Colonic mucosa (tissue), 4 donors: ENCODE measurements at regions not wholly inside any gene's neighbourhood (a gene's known extent, or its start where the extent isn't known, plus 50 kb on each side); places are given as distances from the start of the nearest gene placed in this dataset.

Experiments used
- DNase-seq: peaks from one replicate; pipeline ENCODE4 v3.0.0-alpha.2; 2020
- H3K27ac ChIP-seq: fragments of 200-600 bp; one replicate; pipeline ENCODE4 v1.8.0; 2021
- H3K27me3 ChIP-seq: fragments of 200-600 bp; one replicate; pipeline ENCODE4 v1.8.0; 2021
- H3K36me3 ChIP-seq: fragments of 200-600 bp; one replicate; pipeline ENCODE4 v1.8.0; 2021
- H3K4me1 ChIP-seq: fragments of 200-600 bp; one replicate; pipeline ENCODE4 v1.8.0; 2021; ENCODE audit warnings: mild to moderate bottlenecking
- H3K4me3 ChIP-seq: fragments of 200-600 bp; one replicate; pipeline ENCODE4 v1.8.0; 2021
- H3K9ac ChIP-seq, 2 donors: one replicate each; pipeline ENCODE4 v1.7.0; 2013; ENCODE audit warnings: control low read depth in 2 of 2, low read depth in 2 of 2, low read length in 2 of 2
- H3K9me3 ChIP-seq: fragments of 200-600 bp; one replicate; pipeline ENCODE4 v1.8.0; 2021
- intact Hi-C: fragments of 100-400 bp; cut with DNase I; formaldehyde crosslinking; loops from one replicate; pipeline ENCODE4 v1.14.1; 2022
- TF ChIP-seq, protein P1 (sequence below): fragments of 200-600 bp; IDR thresholded peaks from one replicate; pipeline ENCODE4 v1.8.0; 2022; ENCODE audit warnings: antibody characterized with exemption, mild to moderate bottlenecking
- donor health status: healthy.
- donor health status: DM: no; HTN: no; CAD: no.
- donor health status: DM: no; HTN: no; CAD: no.

DNA sequence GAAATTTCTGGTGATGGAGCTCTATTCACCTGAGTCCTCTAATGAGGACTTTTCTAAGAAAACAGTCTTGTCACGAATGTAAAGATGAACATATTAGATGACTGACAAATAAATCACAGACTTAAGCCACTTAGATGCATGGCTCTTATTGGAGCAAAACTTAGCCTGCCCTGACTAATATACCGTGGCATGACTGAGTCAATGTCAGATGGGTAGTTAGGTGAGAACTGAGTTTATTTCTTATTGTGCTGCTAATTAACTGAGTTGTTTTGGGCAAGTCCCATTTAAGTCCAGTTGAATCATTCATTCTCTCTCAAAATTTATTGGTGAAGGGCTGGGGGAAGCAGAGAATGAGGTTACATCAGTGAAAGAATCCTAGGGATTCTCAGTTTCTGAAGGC is 459.8 kb downstream of the MCTP2 start:
- DNase-seq = no peak
- Histone ChIP-seq H3K9ac (no peak overlapping the region), H3K36me3 (no peaks in the 10 kb centered on the region), H3K27ac (no peak overlapping the region), H3K4me3 (no peak overlapping the region), H3K4me1 (no peaks in the 10 kb centered on the region), H3K27me3 (no peaks in the 10 kb centered on the region), H3K9me3 (no peaks in the 10 kb centered on the region)
- TF ChIP-seq, protein P1, sequence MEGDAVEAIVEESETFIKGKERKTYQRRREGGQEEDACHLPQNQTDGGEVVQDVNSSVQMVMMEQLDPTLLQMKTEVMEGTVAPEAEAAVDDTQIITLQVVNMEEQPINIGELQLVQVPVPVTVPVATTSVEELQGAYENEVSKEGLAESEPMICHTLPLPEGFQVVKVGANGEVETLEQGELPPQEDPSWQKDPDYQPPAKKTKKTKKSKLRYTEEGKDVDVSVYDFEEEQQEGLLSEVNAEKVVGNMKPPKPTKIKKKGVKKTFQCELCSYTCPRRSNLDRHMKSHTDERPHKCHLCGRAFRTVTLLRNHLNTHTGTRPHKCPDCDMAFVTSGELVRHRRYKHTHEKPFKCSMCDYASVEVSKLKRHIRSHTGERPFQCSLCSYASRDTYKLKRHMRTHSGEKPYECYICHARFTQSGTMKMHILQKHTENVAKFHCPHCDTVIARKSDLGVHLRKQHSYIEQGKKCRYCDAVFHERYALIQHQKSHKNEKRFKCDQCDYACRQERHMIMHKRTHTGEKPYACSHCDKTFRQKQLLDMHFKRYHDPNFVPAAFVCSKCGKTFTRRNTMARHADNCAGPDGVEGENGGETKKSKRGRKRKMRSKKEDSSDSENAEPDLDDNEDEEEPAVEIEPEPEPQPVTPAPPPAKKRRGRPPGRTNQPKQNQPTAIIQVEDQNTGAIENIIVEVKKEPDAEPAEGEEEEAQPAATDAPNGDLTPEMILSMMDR = no peak
- intact Hi-C loops = no loop called here

DNA sequence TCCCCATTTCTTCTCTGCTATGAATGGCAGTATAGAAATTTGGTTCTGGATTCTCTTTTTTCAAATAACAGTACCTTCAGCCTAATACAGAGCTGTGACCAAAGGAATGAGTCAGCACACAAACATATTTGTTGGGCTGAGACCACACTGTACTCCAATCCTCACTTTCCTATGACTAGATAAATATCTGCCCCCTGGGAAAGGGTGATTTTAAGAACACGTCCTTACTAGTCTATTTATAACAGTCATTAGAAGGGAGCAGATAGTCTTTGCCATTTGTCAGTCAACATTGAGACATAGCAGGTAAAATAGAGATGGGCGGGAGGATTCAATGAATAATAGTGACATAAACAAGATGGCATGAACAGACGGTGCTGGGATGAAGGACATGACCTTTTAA is 461.3 kb downstream of the MCTP2 start:
- intact Hi-C loops = no loop called here
- Histone ChIP-seq H3K4me1 (no peaks in the 10 kb centered on the region), H3K9ac (no peak overlapping the region), H3K36me3 (no peaks in the 10 kb centered on the region), H3K4me3 (no peak overlapping the region), H3K27ac (no peak overlapping the region), H3K9me3 (no peaks in the 10 kb centered on the region), H3K27me3 (no peaks in the 10 kb centered on the region)
- TF ChIP-seq, protein P1 = no peak
- no peak for DNase-seq

DNA sequence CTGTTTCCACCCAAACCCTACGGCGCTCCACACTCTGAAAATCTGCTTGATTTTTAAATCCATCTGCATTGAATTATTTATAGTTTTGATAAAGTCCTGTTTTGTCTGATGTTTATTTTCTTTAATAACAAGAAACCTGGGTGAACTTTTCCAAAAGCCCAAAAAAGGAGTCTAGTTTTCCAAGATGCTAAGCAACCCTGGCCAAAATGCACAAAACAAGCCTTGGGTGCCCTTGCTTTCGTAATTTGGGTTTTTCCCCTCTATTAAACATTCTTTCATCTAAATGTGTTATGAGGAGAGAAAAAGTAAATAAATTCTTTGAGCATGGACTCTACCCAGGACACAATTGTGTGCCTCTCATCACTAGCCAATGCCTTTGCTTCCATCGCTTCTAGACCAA is 468.9 kb downstream of the MCTP2 start:
- Histone ChIP-seq H3K36me3 (no peaks in the 10 kb centered on the region), H3K4me3 (no peak overlapping the region), H3K27me3 (no peaks in the 10 kb centered on the region), H3K9ac (no peak overlapping the region), H3K4me1 (no peaks in the 10 kb centered on the region), H3K27ac (no peak overlapping the region), H3K9me3 (no peaks in the 10 kb centered on the region)
- intact Hi-C loops = no loop called here
- no peak for DNase-seq
- TF ChIP-seq, protein P1 = no peak

DNA sequence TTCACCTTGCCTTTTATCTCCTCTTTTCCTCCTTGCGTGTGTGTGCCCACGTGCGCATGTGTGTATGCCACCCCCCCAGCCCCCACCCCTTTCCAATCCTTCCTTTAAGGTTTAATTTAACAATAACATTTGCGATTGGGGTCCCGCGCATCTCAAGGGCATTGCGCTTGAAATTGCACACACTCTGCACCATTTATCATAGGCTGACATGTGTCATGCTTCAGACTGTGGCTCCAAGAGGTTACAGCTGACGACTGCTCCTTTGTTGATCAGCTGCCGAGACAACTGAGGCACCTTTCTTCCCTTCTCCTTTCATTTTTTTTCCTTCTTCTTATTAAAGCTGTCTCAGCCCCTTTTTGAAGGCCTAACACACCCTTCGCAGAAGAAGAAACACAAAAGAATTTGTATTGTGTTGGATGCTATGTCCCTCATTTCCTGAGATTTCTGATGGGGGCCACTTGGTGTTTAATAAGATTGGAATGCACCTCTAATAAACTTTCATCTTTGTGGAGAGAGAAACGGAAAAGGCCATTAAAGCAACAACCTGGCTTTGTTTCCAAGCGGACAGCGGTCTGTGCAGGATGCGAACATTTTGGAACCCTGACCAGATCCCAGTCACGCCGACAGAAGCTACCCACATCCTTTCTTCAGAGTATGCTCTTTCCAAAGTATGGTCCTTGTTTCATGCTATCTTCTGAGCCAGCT is 470.1 kb downstream of the MCTP2 start:
- H3K27me3 ChIP-seq = no peaks in the 10 kb centered on the region
- DNase-seq = no peak
- H3K4me1 ChIP-seq = no peaks in the 10 kb centered on the region
- no peaks in the 10 kb centered on the region for H3K36me3 ChIP-seq
- H3K27ac ChIP-seq = no peak overlapping the region
- H3K9me3 ChIP-seq = no peaks in the 10 kb centered on the region
- no peak overlapping the region for H3K9ac ChIP-seq
- intact Hi-C loops = no loop called here
- TF ChIP-seq, protein P1 = no peak
- no peak overlapping the region for H3K4me3 ChIP-seq

DNA sequence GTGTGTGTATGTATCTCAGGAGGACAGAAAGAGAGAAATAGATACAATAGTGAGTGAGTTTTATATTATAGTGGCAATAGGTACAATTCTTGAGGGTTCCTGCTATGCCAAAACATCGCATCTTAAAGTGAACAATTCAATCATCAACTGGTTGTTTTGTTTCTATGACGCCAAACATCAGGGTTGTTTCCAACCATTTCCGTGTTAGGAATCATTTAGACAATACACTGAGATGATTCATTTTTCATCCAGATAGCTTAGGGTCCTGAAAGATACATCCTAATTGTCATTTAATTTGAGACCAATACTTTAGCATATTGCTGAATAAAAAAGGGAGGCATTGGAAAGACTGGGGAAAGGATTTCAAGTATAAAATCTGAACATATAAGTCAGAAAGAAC is 472.2 kb downstream of the MCTP2 start:
- H3K27me3 ChIP-seq = no peaks in the 10 kb centered on the region
- no peaks in the 10 kb centered on the region for H3K36me3 ChIP-seq
- intact Hi-C loops = no loop called here
- no peaks in the 10 kb centered on the region for H3K9me3 ChIP-seq
- TF ChIP-seq, protein P1 = no peak
- no peak overlapping the region for H3K4me3 ChIP-seq
- no peak overlapping the region for H3K9ac ChIP-seq
- H3K4me1 ChIP-seq = no peaks in the 10 kb centered on the region
- no peak for DNase-seq
- no peak overlapping the region for H3K27ac ChIP-seq
